ENCODE measurements at regions not wholly inside any gene's neighbourhood (a gene's known extent, or its start where the extent isn't known, plus 50 kb on each side); places are given as distances from the start of the nearest gene placed in this dataset.
"Not testable (repeated sequence)": the region's sequence is repeated elsewhere in the genome, so short reads cannot be mapped to it uniquely, and the experiment has no call there.

DNA sequence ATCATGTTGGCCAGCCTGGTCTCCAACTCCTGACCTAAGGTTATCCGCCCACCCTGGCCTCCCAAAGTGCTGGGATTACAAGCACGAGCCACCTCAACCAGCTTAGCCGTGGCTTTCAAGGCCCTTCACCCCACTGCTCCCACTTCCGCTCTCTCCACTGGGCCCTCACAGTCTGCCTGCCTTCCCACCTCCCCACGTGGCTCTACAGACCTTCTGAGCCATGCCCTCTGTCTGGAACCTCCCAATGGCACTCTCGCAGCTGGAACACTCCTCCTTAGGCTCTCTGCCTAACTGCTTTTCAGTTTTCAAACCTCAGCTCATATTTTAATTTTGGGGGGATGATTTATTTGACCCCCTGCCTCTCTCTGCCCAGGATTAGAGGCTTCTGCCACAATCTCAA is 59.3 kb upstream of the SH3RF1 start:
- Histone ChIP-seq H3K27ac (ENCODE audit: low read depth, low read length) (no peak overlapping the region), H3K9me3 (ENCODE audit: control insufficient read depth, insufficient read depth, low read length) (no peaks in the 10 kb centered on the region), H3K27me3 (ENCODE audit: control insufficient read depth, insufficient read depth, low read length) (no peaks in the 10 kb centered on the region), H3K4me1 (ENCODE audit: control insufficient read depth, insufficient read depth, low read length) (peaks cover 4% of the 10 kb centered on the region; the same call in 1 of the 2 replicates), H3K36me3 (ENCODE audit: control insufficient read depth, insufficient read depth, low read length) (no peaks in the 10 kb centered on the region), H3K9ac (ENCODE audit: low read depth, low read length) (no peak overlapping the region), H3K4me3 (ENCODE audit: low read depth, low read length) (no peak overlapping the region)

DNA sequence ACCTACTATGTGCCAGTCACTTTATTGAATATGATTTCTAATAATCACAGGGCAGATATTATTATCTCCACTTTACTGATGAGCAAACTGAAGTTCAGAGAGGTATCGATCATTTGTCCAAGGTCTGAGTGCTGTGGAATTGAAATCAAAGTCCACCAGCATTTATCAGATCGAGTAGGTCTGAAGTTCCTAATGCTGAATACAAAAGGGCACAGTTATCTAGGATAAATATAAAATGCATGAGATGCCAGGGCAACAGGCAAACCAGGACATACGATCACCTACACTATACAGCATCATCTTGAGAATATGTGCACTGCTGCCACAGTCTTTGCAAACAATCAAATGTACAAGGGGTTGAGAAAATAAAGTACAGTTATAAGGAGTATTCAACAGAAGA is 57.2 kb upstream of the SH3RF1 start:
- H3K36me3 ChIP-seq (ENCODE audit: control insufficient read depth, insufficient read depth, low read length) = no peaks in the 10 kb centered on the region
- no peak overlapping the region for H3K27ac ChIP-seq (ENCODE audit: low read depth, low read length)
- no peak overlapping the region for H3K4me3 ChIP-seq (ENCODE audit: low read depth, low read length)
- no peak overlapping the region for H3K9ac ChIP-seq (ENCODE audit: low read depth, low read length)
- no peaks in the 10 kb centered on the region for H3K4me1 ChIP-seq (ENCODE audit: control insufficient read depth, insufficient read depth, low read length)
- no peaks in the 10 kb centered on the region for H3K27me3 ChIP-seq (ENCODE audit: control insufficient read depth, insufficient read depth, low read length)
- no peaks in the 10 kb centered on the region for H3K9me3 ChIP-seq (ENCODE audit: control insufficient read depth, insufficient read depth, low read length)

DNA sequence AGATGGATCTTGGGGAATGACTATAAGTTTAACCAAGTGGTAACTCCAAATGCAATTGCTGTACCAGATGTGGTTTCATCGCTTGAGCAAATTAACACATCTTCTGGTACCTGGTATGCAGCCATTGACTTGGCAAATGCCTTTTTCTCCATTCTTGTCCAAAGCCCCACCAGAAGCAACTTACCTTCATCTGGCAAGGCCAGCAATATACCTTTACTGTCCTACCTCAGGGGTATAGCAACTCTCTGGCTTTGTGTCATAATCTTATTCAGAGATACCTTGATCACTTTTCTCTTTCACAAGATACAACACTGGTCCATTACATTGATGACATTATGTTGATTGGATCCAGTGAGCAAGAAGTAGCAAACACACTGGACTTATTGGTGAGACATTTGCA is 53.2 kb upstream of the SH3RF1 start:
- not testable (repeated sequence) for H3K9ac ChIP-seq (ENCODE audit: low read depth, low read length); H3K9me3 ChIP-seq (ENCODE audit: control insufficient read depth, insufficient read depth, low read length); H3K4me1 ChIP-seq (ENCODE audit: control insufficient read depth, insufficient read depth, low read length); H3K4me3 ChIP-seq (ENCODE audit: low read depth, low read length); H3K27me3 ChIP-seq (ENCODE audit: control insufficient read depth, insufficient read depth, low read length); H3K36me3 ChIP-seq (ENCODE audit: control insufficient read depth, insufficient read depth, low read length); H3K27ac ChIP-seq (ENCODE audit: low read depth, low read length)

DNA sequence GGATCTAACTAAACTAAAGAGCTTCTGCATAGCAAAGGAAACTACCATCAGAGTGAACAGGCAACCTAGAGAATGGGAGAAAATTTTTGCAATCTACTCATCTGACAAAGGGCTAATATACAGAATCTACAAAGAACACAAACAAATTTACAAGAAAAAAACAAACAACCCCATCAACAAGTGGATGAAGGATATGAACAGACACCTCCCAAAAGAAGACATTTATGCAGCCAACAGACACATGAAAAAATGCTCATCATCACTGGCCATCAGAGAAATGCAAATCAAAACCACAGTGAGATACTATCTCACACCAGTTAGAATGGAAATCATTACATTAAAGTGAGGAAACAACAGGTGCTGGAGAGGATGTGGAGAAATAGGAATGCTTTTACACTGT is 52.1 kb upstream of the SH3RF1 start:
- not testable (repeated sequence) for H3K27ac ChIP-seq (ENCODE audit: low read depth, low read length); H3K9ac ChIP-seq (ENCODE audit: low read depth, low read length); H3K4me1 ChIP-seq (ENCODE audit: control insufficient read depth, insufficient read depth, low read length); H3K4me3 ChIP-seq (ENCODE audit: low read depth, low read length); H3K27me3 ChIP-seq (ENCODE audit: control insufficient read depth, insufficient read depth, low read length); H3K36me3 ChIP-seq (ENCODE audit: control insufficient read depth, insufficient read depth, low read length); H3K9me3 ChIP-seq (ENCODE audit: control insufficient read depth, insufficient read depth, low read length)
